T47D (cell line): ENCODE measurements at regions not wholly inside any gene's neighbourhood (a gene's known extent, or its start where the extent isn't known, plus 50 kb on each side); places are given as distances from the start of the nearest gene placed in this dataset.
"Not testable (repeated sequence)": the region's sequence is repeated elsewhere in the genome, so short reads cannot be mapped to it uniquely, and the experiment has no call there.

ENCODE experiments used
- DNase-seq, 2 experiments: peaks; one replicate each; pipeline versions ENCODE4 v3.0.0 to v3.0.0-alpha.2; 2011 to 2012; ENCODE audit warnings: low read depth in 1 of 2, low spot score in 1 of 2
- JUND ChIP-seq: IDR thresholded peaks from 2 replicates; pipeline ENCODE4 v1.6.1; 2012; ENCODE audit warnings: low read depth
- in situ Hi-C: cut with HindIII; loops from 2 replicates; pipeline ENCODE4 v1.10.0; 2016; ENCODE audit warnings: low sequenced_read_pairs, low pct_unique_long_range_greater_than_20kb

GRCh38 chr11:10952872-10953271, 95.0 kb upstream of the ZBED5 start:
- in situ Hi-C loops = no loop called here
- DNase-seq = no peak
- no peak for TF ChIP-seq JUND

GRCh38 chr11:10947935-10948334, 90.1 kb upstream of the ZBED5 start:
- DNase-seq, in situ Hi-C loops: not testable (repeated sequence)

DNA sequence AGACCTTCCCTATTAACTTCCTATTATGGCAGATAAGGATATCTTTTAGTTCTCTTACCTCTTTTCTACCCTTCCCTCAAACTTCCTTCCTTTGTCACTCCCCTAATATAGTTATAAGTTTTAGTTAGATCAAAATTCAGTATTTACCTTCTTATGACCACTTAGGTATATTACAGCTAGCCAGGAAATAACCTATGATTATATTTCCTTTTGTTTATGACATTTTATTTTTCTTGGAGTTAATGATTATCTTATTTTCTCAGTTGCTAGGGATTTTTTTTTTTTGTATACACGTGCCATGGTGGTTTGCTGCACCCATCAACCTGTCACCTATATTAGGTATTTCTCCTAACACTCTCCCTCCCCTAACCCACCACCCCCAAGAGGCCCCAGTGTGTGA, 88.2 kb upstream of the ZBED5 start:
- no peak for DNase-seq
- TF ChIP-seq JUND = no peak
- in situ Hi-C loops = no loop called here

GRCh38 chr11:10945196-10945595, 87.3 kb upstream of the ZBED5 start:
- TF ChIP-seq JUND = no peak
- DNase-seq = no peak
- in situ Hi-C loops = no loop called here

DNA sequence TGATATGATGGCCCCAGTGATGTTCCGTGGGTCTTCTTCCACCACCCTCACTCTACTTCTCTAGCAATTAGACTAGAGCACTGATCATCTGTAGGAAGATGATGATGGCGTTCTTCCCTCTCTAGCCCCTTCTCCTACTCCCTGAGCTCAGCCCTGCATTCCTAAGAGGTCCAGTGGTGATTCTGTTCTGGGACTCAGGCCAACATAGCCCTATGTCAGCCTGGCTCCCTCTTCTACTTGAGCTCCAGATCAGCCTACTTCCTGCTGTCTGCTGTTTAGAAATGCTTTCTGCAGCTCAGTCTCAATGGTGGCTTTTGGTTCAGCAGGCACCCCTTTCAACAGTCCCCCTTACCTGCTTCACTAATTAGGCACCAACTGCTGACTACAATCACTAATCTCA, 86.1 kb upstream of the ZBED5 start:
- in situ Hi-C loops = no loop called here
- DNase-seq = no peak
- TF ChIP-seq JUND = no peak

GRCh38 chr11:10942620-10943019, 84.8 kb upstream of the ZBED5 start:
- TF ChIP-seq JUND = no peak
- DNase-seq = no peak
- in situ Hi-C loops = no loop called here

- no peak for TF ChIP-seq JUND
- in situ Hi-C loops = no loop called here
- no peak for DNase-seq
These were observed 84.0 kb upstream of the ZBED5 start for GRCh38 chr11:10941871-10942270.

- no peak for DNase-seq
- no peak for TF ChIP-seq JUND
- in situ Hi-C loops = no loop called here
These were observed 83.6 kb upstream of the ZBED5 start for GRCh38 chr11:10941414-10941813.

DNA sequence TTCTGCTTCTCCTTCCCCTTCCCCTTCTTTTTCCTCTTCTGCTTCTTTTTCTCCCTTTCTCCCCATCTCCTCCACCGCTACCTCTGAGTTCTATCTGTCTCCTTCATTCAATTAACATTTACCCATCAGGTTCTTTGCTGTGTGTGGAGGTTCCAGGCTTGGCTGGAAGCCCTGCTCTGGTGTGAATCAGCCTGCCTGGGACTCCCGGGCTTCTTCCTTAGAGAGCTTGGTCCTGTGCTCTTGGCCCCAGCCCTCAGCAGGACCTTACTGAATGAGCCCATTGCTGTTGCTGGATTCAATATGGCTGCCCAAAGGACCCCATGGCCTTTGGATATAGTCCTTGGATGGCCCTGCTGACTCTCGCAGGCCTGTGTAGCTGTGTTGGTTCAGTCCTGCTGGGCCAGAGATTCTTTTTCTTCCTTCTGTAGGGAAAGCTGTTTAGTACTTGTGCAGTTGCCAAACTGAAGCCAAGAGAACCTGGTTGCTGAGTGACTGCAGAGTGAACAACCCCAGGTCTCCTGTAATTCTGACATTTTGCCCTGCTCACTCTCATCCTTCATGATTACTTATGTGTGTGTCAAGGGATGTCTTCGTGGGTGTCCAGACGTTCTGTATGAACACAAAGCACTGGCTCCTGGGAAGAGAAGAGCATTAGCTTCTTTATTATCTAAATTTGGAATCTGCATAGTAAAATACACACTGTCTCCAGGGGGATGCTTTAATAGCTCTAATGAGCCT, 81.0 kb upstream of the ZBED5 start:
- DNase-seq = no peak
- no peak for TF ChIP-seq JUND
- in situ Hi-C loops = no loop called here

DNA sequence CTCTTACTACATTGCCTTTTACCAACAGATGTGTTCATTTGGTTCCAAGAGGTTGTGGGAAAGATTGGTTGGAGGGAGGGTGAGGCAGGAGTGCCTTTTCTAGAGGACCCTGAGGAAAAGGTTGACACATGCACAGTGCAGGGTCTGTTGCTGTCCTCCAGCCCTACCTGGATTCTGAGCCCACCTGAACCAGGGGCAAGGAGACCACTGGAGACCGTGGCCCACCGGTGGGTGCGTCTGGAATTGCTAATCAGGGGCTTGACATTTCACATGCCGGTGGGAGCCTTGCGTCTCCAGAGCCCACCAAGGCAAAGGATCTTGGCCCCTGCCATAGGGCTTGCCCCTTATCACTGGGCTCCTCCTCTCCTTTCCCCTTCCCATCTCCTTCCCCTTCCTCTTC, 80.4 kb upstream of the ZBED5 start:
- in situ Hi-C loops = no loop called here
- no peak for TF ChIP-seq JUND

GRCh38 chr11:10937385-10937771, 79.5 kb upstream of the ZBED5 start:
- in situ Hi-C loops = no loop called here
- DNase-seq = no peak
- TF ChIP-seq JUND = no peak

More for the DNA sequence above, 80.4 kb upstream of the ZBED5 start:
- DNase-seq = no peak

DNA sequence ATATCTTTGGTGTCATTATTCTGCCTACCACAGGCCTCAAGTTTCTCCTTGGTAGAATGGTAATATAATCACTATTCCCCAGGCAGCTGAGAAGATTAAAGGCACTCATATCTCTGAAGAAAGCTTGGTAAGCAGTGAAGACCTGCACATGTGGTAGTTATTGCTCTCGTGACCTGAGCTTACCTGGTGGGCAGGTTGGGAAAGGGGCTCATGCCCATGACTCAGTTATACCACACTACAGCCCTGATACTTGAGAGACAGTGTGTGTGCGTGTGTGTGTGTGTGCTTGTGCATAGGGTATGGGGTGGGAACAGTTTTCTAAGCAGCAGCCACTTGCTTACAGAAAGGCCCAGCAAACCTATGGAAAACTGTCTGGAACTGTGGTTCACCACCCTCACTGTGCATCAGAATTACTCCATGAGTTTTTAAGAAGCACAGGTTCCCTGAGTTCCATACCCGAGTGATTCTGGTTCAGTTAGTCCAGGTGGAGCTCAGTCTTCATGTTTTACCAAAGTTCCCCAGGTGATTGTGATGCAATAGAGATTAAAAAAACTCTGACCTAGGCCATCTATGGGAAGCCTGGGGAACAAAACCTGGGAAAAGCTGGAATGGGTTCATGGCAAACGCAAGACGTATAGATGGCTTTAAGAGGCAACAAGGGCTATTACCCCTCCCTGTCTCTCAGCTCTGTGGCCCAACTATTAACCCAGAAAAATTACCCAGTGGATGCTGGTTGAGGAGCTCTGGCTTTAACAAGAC, 79.0 kb upstream of the ZBED5 start:
- no peak for DNase-seq
- no peak for TF ChIP-seq JUND
- in situ Hi-C loops = no loop called here

DNA sequence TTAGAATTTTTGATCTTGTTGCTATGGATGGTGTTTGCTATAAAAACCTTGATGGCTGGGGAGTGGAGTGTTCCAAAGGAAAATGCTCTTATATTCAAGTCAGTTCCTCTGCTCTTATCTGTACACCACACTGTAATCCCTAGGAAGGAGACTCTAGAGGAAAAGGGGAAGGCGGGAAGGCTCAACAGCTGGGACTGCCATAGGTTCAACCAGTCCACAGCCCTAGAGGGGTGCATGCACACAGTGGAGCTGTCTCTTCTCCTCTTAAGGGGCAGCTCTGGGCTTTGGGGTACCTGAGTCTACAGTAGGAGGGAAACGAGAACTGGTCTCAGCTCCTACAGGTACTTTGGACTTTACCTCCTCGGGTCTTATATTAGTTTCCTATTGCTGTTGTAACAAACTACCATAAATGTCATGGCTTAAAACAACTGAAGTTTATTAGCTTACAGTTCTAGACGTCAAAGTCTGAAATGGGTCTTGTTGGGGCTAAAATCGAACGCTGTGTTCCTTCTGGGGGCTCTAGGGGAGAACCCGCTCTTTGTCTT, 77.2 kb upstream of the ZBED5 start:
- in situ Hi-C loops = no loop called here
- no peak for TF ChIP-seq JUND
- DNase-seq = no peak

- peak; percentile 16 to 90 for DNase-seq
- in situ Hi-C loops = no loop called here
- no peak for TF ChIP-seq JUND
These were observed 76.5 kb upstream of the ZBED5 start for GRCh38 chr11:10934293-10934860.
